NCI-H1694 (cell line): ENCODE measurements at regions not wholly inside any gene's neighbourhood (a gene's known extent, or its start where the extent isn't known, plus 50 kb on each side); places are given as distances from the start of the nearest gene placed in this dataset.

Experiments used
- DNase-seq: peaks from one replicate; lab custom pipeline; 2025; lab: John Stamatoyannopoulos, UW

GRCh38 chr11:93075782-93076181 is 106.3 kb downstream of the MTNR1B start:
- DNase-seq, result no peak

GRCh38 chr11:93080146-93080759 is 110.8 kb downstream of the MTNR1B start:
- DNase-seq, result no peak

GRCh38 chr11:93081694-93082093 is 112.2 kb downstream of the MTNR1B start:
- DNase-seq, result no peak

- no peak for DNase-seq
Measured at GRCh38 chr11:93082900-93083299, 113.4 kb downstream of the MTNR1B start.

GRCh38 chr11:93084727-93085505 is 112.9 kb downstream of the SLC36A4 start:
- DNase-seq, result no peak

GRCh38 chr11:93089474-93090102 is 108.2 kb downstream of the SLC36A4 start:
- DNase-seq, result no peak
